GM12872 (cell line): ENCODE measurements at regions not wholly inside any gene's neighbourhood (a gene's known extent, or its start where the extent isn't known, plus 50 kb on each side); places are given as distances from the start of the nearest gene placed in this dataset.

Source experiments
- TF ChIP-seq, protein P1 (sequence below): IDR thresholded peaks from 3 replicates; pipeline ENCODE4 v1.5.1; 2011; ENCODE audit warnings: low read depth, mild to moderate bottlenecking, low read length, moderate library complexity; ENCODE audit not compliant: insufficient read depth

DNA sequence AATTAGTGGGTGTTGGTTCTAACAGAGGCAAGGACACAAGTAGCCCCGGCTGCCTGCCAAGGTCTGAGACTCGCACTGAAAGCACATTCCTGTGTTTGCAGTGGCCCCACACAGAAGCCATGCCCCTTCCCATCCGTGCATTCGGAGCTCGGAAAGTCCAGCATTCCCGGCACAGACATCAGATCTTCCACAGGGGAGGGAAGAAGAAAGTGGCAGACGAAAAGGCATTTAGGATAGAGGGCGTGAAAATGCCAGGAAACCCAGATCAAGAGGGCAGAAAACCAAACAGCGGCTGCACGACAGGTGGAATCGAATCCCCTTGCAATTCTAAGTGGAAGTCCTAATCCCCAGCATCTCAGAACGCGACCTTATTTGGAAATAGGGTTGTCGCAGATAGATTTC, 105.5 kb upstream of the ASB18 start:
- TF ChIP-seq, protein P1, sequence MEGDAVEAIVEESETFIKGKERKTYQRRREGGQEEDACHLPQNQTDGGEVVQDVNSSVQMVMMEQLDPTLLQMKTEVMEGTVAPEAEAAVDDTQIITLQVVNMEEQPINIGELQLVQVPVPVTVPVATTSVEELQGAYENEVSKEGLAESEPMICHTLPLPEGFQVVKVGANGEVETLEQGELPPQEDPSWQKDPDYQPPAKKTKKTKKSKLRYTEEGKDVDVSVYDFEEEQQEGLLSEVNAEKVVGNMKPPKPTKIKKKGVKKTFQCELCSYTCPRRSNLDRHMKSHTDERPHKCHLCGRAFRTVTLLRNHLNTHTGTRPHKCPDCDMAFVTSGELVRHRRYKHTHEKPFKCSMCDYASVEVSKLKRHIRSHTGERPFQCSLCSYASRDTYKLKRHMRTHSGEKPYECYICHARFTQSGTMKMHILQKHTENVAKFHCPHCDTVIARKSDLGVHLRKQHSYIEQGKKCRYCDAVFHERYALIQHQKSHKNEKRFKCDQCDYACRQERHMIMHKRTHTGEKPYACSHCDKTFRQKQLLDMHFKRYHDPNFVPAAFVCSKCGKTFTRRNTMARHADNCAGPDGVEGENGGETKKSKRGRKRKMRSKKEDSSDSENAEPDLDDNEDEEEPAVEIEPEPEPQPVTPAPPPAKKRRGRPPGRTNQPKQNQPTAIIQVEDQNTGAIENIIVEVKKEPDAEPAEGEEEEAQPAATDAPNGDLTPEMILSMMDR, result no peak

DNA sequence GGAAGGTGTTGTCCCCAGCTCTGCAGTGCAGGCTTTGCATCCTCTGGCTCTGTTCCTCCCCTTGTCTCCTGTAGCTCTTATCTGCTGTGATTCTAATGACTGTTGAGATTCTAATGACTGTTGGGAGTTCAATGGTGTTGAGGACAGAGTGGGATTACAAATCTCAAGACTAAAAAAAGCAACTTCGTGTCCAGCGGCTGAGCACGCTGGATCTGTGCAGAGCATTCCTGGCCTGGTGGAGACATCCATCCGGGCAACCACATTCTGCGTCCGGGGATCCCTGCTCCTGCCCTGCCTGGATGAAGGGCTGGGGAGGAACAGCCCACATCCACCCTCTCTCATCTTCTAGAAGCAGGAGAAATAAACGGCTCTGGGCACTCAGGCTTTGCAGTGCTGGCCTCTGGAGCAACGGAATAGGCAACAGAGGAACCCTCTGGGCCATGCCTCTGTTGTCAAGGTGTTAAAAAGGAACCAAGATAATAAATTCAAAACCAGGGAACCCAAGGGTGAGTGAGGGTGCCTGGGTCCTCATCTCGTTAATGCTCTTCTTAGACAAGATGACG, 106.7 kb upstream of the ASB18 start:
- TF ChIP-seq, protein P1, result no peak

DNA sequence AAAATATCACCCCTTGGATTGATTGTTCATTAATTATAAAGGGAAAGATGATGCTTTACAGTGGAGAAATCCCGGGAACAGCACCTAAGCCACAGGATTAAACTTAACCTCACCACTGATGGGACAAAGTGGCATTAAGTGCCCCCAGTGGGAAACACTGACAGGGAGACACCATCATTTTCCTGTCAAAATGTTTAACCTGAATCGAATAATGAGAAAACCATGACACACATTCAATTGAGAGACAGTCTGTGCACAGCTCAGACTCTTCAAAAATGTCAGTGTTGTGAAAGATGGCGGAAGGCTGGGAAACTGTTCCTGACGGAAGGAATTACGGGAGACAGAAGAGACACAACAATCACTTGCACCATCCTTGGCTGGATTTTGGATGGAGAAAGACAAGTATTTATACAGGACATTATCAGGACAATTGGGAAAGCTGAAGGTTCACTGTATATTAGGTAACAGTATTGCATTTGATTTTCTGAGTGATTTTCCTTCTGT, 111.8 kb upstream of the ASB18 start:
- TF ChIP-seq, protein P1, result no peak

DNA sequence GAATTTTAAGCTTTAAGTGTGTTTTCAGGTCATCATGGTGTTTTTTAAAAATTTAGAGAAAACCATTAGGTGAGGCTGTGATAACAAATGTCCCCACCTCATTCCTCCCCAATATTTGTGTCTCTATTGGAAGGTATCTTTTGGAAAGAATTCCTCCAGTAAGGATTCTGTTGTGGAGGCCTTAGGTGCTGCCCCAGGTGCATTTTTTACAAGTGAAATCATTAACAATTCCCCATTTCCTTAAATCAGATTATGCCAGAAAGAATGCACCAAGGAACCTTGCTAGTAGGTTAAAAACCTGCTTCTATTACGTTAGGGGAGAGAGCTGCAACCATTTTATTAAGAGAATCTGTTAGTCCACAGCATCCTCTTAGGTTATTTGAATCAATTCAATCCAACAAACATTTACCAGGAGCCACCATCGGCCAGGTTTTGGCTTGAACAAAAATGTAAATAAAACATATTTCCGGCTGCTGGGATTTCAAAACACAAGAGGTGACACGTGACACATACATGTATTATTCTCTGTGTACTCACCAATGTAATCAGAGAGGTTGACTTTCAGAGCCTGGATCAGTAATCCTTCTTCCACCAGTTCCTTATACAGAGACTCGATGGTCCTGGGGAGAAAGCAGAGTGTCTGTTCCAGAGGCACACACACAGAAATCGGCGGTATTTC, 112.5 kb upstream of the ASB18 start:
- TF ChIP-seq, protein P1, result no peak

DNA sequence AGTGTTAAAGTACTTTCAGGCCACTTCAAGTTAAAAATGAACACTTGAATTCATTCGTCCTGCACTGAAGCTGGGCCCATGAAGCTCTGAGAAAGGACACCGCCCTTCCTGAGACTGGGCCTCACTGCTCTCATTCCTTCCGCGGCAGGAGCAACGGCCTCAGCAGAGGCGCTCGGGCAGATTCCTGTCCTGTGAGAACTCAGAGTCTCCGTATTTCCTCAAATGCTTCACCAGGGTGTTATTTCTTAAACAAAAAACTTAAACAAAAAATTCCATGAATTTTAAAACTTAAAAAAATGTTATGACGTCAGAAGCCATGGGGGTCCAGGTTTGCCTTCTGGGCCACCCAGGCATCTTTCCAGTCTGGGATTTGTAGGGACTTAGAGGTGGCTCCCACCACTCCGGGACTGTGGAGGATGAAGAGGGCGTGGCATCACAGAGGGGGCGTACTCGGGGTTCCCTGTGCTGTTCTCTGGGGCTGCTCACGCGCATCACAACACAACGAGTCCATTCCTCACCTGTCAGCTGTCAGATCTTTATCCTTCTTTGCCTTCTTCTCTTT, 115.9 kb upstream of the ASB18 start:
- TF ChIP-seq, protein P1, result no peak

DNA sequence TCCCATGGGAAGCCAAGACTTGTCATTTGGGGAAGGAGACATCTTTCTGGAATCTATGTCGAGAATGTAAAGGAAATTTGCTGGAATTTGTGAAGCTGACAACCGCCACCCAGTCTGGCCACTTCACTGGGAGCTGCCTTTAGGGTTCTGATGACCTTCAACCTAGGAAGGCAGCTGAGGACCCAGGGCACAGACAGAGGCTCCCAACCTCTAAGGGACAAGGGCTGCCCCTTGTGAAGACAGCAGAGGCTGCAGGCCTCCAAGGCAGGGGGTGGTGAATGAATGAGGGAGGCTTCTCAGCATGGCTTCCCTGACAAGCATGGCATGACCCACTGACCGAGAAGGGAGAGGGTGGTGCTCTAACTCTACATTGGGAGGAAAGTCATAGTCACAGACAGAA, 128.9 kb upstream of the ASB18 start:
- TF ChIP-seq, protein P1, result no peak

DNA sequence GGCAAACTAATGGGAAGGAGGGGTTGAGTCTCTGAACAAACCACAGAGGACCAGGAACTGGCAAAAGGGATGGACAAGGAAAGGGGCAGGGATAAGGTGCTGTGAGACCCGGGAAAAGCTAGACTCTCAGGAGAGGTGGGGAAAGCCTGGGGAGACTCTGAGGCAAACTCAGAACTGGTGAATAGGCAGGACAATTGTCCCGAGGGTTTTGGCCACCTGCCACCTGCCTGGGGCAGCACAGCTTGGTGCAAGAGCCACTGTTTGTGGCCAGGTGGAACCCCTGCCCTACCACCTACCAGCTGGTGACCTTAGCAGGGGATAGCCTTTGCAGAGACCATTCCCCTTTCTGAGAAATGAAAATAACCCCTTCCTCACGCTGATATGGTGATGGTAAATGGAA, 129.4 kb upstream of the ASB18 start:
- TF ChIP-seq, protein P1, result no peak
